HTR-8/SVneo (cell line): ENCODE measurements at regions not wholly inside any gene's neighbourhood (a gene's known extent, or its start where the extent isn't known, plus 50 kb on each side); places are given as distances from the start of the nearest gene placed in this dataset.

Experiments
- DNase-seq: peaks from one replicate; pipeline ENCODE4 v3.0.0; 2011; ENCODE audit warnings: low spot score, mixed read lengths; ENCODE audit not compliant: insufficient read length
- FAIRE-seq: peaks from 2 replicates; lab custom pipeline; 2011; peaks lifted over from hg19 to GRCh38; lab: Jason Lieb, UNC

DNA sequence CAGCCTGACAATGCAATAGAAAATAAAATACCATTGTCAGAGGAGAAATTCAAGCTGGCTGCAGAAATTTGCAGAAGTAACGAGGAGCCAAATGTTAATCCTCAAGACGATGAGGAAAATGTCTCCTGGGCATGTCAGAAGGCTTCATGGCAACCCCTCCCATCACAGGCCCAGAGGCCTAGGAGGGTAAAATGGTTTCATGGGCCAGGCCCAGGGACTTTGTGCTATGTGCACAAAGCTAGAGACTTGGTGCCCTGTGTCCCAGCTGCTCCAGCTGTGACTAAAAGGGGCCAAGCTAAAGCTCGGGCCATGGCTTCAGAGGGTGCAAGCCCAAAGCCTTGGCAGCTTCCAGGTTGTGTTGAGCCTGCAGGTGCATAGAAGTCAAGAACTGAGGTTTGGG lies 431.7 kb downstream of the LMO7 start:
- FAIRE-seq, result no peak

DNA sequence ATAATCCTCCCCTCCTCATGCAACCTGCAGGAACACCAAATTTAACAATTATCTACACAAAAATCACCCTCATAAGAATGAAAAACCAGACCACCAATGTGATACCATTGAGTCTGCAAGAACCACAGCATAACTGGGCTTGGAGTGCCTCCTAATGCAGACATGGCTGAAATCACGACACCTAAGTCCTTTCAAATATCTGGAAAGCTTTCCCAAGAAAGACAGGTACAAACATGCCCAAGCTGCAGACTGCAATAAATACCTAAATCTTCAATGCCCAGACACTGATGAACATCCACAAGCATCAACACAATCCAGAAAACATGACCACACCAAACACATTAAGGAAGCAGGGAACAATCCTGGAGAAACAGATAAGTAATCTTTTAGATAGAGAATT lies 417.1 kb downstream of the LMO7 start:
- FAIRE-seq, result no peak
- no peak for DNase-seq

More for the DNA sequence above, 431.7 kb downstream of the LMO7 start:
- no peak for DNase-seq

DNA sequence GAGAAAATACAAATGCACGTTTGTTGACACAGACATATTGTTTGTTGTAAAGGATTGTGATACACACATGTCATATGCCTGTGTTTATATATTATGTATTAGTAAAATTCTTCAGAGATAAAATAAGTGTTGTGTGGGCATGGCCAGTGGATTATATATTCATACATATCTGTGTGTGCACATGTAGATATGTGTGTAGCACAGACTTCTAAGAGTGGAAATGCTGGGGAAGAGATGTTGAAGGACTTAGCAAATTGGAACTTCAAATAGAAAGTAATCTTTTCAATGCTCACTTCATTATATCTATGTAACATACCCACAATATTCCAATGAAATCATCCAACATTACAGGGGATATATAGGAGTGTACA lies 413.2 kb downstream of the LMO7 start:
- DNase-seq, result no peak
- no peak for FAIRE-seq

DNA sequence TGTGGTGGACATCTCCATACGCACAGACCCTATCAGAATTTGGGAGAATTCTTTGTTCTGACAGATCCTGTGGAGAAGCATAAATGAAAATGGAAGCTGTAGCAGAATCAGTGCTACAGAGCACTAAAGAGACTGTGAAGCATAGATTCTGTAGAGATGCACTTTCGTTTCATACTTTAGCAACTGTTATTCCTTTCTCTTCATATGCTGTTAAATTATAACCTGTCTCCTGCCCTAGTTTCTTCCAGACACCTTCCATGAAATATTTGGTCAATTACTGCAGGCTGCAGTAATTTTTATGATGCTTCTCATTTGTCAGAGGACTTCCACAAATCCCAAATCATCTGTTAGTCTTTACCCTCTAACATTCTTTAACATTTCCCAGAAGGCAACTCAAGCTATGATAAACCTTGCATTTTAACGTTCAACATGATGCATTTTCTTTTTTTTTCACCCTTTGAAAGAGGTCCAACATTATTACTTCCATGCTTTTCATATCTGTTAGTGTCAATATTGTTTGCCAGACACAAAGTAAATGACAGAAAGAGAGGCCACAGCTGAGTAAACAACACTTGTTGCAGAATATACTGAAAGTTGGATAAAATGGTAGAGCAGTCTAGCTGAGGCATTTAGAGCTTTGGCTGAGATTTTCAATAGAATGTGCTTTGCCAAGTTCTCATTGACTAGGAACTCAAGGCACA lies 412.7 kb downstream of the LMO7 start:
- FAIRE-seq, result no peak
- DNase-seq, result no peak

DNA sequence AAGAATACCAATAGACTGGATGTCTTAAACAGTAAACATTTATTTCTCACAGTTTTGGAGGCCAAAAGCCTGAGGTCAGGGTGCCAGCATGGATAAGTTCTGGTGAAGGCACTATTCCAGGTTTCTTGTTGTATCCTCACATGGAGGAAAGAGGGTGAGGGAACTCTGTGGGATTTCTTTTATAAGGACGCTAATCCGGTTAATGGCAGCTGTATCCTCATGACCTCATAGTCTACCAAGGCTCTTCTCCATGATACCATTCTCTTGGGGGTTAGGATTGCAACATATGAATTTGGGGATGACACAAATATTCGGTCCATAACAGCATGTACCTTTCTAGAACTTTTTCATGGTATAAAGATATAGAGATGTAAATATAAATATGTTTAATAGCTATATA lies 412.0 kb downstream of the LMO7 start:
- DNase-seq (no peak), FAIRE-seq (no peak)

DNA sequence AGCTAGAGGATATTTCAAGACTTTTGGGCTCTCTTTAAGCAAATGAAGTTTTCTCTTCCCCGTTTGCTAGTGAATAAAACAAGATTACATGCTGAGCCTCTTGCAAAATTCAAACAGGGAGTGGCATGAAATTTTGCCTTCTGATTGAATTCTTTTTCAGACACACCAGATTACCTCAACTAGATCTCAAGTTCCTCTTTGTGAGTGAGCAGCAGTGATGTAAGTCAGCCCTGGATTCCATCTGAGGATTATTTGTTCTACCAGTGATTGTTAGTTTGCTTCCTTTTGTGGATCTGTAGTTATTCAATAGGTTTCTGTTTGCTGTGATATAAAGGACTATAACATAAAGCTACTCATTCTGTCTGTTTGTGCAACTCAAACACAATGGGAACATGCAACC lies 407.7 kb downstream of the LMO7 start:
- no peak for DNase-seq
- no peak for FAIRE-seq

DNA sequence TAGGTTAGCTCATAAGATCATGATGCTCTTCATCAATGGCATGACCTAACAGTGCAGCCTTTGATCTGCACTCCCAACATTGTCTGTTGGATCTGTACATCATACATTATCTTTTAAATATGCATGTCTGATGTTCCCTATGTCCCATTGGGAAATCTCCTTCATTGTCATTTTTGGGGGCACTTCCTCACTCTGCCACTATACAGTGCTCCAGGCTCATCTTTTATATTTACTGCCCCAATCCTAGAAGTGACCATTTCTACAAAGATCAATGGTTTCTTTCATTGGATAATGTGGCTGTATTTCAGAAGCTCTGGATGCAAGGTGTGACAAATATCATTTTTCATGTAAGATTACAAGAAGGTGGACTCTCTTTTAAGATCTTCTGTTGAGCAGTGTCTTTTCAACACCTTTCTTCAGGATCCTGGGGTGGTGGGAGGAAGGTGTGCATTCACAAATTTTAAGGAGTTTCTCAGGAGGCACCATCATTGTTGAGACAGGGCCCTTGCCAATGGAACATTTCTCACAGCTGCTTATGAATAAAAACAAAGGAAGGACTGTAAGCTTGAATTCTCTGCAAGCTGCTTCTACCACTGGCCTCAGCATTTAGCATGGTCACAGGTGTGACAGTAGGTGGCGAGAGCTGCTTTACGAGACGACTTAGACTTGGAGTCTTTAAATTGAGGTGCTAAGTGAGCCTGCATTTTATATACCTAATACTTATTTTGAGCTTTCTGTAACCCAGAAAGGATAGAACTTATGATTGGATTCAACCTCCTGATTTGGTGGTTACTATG lies 403.0 kb downstream of the LMO7 start:
- FAIRE-seq, result no peak

DNA sequence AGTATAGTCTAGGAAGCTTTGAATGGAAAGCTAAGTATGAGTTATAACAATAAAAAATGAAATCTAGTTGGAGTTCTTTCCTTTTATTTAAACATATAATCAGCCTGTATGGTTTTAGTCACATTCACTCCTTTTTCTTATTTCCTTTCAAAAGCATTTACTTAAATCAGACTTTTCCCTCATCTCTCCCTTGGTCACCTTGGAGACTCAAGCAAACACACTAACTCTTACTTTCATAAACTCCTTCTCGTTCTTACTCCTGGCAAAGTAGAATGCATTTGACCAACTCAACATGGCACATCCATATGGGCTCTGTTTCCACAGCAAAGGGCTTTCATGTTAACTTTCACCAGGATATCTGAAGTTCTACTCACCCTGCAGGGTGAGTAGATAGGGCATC lies 400.0 kb downstream of the LMO7 start:
- DNase-seq, result no peak
- no peak for FAIRE-seq

More for the DNA sequence above, 403.0 kb downstream of the LMO7 start:
- no peak for DNase-seq

DNA sequence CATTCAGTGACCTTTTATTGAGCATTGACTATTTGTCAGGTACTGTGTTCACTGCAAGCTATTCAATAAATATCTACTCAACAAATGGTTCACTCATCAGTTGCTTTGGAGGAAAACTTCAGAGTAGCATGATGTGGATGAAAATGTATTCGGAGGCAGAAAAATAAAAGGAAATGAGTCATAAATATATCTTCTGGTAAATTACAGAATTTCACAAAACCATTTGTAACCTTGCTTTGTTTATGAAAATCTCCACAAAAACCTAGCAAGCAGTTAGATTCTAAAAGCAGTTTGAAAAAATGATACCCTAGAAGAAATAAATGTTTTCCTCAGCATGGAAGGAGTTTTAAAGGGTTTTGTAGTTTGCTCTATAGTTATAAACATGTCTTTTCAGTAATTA lies 399.6 kb downstream of the LMO7 start:
- FAIRE-seq, result no peak
- no peak for DNase-seq

DNA sequence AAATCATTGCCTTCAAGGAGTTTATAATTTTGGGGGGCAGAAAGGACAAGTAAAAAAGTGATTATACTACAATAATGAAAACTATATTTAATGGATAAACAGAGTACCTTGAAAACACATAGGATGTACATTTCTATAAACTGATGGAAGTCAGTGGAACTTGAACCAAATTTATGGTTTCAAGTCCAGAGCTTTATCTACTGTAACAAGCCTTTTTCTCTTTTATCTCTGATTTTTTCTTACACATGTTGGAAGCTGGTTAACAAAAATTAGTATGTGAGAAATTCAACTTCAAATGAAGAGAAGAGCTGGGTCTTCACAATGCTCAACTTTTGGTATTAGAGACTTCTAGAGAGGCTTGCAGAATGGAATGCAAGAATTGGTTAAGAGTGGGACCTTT lies 393.6 kb downstream of the LMO7 start:
- no peak for DNase-seq
- no peak for FAIRE-seq

DNA sequence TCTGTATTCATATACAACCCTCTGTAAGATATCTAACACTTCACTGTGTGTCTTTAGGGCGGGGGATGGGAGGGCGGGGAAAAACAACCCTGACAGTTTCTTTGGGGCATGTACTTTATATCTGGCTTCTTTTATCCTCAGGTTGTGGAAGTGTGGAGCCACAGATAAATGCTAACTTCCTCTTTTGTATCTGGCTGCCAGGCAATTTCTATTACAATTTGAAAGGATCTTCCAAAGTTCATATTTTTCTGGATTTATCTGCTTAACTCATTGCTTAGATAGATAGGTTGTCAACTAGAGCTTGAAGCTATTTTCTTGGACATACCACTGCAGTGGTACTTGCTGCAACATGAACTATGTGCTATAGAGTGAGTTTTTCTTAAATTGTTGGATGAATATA lies 393.0 kb downstream of the LMO7 start:
- DNase-seq (no peak), FAIRE-seq (no peak)

DNA sequence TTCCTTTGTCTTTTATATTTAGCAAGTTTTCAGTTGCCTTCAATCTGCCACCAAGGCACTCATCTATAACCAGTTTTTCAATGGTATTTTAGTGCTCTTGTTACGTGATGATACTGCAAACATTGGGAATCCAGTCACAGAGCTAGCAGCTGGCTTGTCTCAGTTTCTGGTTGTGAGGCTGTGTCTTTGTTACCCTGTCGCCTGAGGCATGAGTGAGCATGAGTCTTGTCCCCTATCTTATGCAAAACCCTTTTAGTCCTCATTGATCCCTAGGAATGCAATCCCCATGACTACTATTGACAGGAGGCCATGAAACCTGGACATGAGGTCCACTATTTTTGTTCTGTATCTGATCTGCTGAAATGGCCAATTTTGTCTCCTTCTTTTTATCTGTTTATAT lies 391.0 kb downstream of the LMO7 start:
- no peak for FAIRE-seq
- DNase-seq, result no peak

DNA sequence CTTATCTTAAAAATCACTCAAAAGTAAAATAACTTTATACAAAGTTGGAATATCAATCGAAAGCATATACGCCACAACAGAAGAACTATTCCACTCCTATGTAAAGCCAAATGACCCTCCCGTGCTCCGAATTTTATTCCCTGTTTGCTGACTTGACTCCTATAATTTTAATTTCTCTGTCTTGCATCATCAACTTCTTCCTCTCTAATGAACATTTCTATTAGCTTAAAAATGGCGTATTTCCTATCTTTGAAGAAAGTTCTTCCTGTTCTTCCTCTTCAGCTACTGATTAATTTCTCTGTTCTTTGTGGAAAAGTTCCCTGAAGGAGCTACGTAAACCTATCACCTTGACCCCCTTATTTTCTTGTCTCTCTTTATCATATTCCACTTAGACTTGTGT lies 389.3 kb downstream of the LMO7 start:
- FAIRE-seq, result no peak
- no peak for DNase-seq

DNA sequence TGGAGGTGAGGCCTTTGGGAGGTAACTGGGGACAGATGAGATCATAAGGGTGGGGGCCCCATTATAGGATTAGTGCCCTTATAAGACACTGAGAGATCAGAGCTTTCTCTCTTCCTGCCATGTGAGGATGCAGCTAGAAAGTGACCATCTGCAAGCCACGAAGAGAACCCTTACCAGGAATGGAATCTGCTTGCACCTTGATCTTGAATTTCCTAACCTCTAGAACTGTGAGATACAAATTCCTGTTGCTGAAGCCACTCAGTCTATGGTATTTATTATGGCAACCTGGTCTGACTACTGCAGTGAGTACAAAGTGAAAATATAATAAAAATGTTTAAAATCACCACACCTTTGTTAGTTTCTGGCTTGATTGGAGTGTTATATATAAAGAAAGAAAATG lies 388.0 kb downstream of the LMO7 start:
- FAIRE-seq (no peak), DNase-seq (no peak)

DNA sequence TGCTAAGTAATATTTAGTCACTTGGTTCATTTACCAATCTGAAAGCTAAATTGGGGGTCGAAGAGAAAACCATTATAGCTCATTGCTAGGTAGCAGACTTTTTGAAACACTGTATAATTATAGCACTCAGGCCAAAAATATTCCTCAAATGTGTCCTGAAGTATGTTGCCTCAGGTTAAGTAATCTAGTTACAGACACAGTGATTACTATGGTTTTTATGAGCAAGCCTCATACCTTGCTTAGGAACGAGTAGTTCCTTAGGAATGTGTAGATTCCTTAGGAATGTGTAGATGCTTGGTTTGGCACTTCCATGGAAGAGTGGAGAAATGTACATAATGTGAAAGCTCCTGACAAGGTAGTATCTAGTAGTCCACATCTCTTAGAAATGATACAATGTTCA lies 387.5 kb downstream of the LMO7 start:
- FAIRE-seq (no peak), DNase-seq (no peak)

DNA sequence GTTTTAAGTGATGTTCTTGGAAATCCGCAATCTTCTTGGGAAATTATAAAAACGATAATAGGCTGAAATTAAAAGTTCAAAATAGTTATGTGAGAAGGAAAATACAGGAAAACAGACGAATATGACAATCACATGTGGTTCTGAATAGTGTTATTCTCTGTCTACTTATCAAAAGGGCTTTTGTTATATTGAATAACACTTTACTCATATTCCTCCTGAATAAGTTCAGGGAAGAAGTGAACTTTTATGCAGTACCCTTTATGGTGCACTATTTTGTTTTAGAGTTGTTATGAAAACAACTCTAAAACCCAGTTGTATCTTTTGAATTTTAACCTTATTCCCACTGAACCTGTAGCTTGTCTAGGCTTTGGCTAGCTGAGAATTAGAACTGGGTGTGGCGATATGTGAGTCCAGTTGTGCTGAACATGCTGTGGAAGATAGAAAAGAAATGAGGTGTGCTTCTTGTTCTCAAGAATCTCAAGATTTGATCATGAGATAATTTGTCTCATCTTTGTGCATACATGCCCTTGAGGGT lies 384.4 kb downstream of the LMO7 start:
- no peak for DNase-seq
- no peak for FAIRE-seq

DNA sequence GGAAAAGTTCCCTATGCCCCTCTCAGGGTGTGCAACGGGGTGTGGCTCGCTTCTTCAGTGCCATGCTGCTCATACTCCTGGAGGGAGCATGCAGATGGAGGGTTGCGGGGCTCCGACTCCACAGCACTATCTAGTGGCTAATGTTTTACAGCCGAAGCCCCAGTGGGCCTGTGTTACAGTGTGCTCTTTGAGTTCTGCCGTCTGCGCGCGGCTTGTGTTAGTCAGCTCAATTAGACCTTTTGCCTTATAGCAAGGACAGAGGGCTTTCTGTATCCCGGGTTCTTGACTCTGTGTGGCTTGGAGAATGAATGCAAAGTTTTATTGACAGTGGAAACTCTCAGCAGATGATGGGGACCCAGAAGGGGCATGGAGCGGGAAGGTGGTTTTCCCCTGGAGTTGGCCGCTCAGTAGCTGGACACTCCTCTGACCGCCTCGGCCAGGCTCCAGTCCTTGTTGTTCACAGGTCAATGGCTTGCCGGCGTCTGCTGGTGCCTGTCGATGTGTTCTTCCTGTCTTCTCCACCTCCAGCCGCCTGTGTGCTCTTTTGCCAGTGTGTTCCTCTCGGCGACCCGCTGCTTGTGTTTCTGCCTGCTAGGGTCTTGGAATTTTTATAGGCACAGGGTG lies 383.4 kb downstream of the LMO7 start:
- FAIRE-seq, result no peak
- no peak for DNase-seq

DNA sequence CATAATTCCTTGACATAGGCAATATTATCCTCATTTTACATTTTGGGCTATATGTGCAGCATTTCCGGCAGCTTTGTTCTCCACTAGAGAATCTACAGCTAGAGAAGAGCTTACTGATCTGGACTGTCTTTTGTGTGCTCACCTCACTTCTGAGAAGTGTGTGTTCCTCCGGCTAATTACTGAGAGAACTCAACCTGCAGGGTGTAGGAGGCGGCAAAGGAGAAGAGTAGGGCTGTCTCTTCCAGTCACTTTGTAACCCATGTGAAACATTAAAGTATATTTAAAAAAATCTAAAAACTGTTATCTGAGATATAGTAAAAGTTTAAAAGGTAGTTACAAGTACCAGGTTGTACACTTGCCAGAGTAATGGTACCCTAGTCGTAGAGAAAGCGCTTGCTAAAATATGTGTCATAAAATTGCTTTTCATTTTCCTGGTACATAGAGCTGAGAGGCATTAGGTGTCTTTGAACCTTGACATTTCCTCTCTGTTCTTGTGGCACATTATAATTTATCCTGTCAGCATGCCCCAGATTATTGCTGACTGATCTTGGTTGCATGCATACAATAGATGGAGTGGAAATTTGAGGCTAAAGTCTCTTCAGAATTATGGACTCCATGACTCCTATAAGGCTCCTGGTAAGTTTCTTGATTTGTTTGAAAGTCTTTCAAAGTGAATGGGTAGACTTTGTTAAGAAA lies 381.9 kb downstream of the LMO7 start:
- no peak for FAIRE-seq
- DNase-seq, result no peak

DNA sequence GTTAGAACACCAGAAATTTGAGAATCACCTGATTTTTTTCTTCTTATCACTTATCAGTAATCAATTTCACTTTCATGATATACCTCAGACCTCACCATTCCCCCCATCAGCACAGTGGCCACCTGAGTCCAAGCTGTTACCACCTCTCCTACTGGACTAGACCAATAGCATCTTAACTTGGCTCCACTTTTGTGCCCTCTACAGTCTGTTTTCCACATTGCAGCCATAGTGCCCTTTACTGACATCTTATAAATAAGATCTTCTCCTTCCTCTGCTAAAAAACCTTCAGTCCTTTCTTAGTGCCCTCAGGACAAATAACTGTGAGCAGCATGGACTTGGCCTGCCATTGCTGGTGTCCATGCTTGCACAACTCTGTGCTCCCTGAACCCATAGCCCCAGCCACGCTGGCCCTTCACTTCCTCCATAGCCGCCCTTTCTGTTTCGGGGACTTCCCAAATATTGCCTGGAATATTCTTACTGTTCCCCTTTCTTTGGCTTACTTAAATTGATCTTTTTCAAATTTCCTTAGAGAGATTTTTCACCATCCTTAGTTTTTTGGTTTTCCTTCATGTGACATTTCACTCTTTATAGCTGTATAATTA lies 380.8 kb downstream of the LMO7 start:
- FAIRE-seq (no peak), DNase-seq (no peak)
